Fibroblast of lung (primary cell): ENCODE measurements at regions not wholly inside any gene's neighbourhood (a gene's known extent, or its start where the extent isn't known, plus 50 kb on each side); places are given as distances from the start of the nearest gene placed in this dataset.

Experiments used
- DNase-seq, 2 donors: peaks; one replicate each; pipeline versions ENCODE4 v3.0.0 to v3.0.0-alpha.2; 2010; ENCODE audit warnings: low read depth in 2 of 2
- H2AFZ ChIP-seq: 2 replicates; pipeline ENCODE4 v1.5.1; 2012; ENCODE audit warnings: low read length, control low read depth, inconsistent platforms
- H3K27ac ChIP-seq: 2 replicates; pipeline ENCODE4 v1.5.1; 2011; ENCODE audit warnings: low read length, control low read depth; ENCODE audit not compliant: insufficient read depth
- H3K27me3 ChIP-seq: 2 replicates; pipeline ENCODE4 v1.5.1; 2011; ENCODE audit warnings: mild to moderate bottlenecking, low read length; ENCODE audit not compliant: control insufficient read depth, insufficient read depth
- H3K36me3 ChIP-seq: 2 replicates; pipeline ENCODE4 v1.5.1; 2011; ENCODE audit warnings: low read length; ENCODE audit not compliant: control insufficient read depth, insufficient read depth
- H3K4me1 ChIP-seq: 2 replicates; pipeline ENCODE4 v1.5.1; 2011; ENCODE audit warnings: low read length; ENCODE audit not compliant: control insufficient read depth, insufficient read depth; ENCODE audit errors: extremely low read depth
- H3K4me2 ChIP-seq: 2 replicates; pipeline ENCODE4 v1.5.1; 2011; ENCODE audit warnings: low read length, control low read depth; ENCODE audit not compliant: insufficient read depth; ENCODE audit errors: extremely low read depth
- H3K4me3 ChIP-seq, 4 experiments: fragments of 200-600 bp in 1 of 4; sonication (generic) in 1 of 4; replicated peaks in 1 of 4; 2 replicates each; pipeline ENCODE4 v1.5.1; 2011 to 2016; ENCODE audit warnings: low read length in 4 of 4, low read depth in 3 of 4, mild to moderate bottlenecking in 3 of 4, control low read depth in 2 of 4, inconsistent platforms in 1 of 4, mixed read lengths in 1 of 4; ENCODE audit not compliant: insufficient read depth in 1 of 4; ENCODE audit errors: control extremely low read depth in 1 of 4
- H3K79me2 ChIP-seq: 2 replicates; pipeline ENCODE4 v1.5.1; 2012; ENCODE audit warnings: mild to moderate bottlenecking, low read length, inconsistent platforms; ENCODE audit not compliant: control insufficient read depth, insufficient read depth
- H3K9ac ChIP-seq: 2 replicates; pipeline ENCODE4 v1.5.1; 2011; ENCODE audit warnings: mild to moderate bottlenecking, low read length, control low read depth; ENCODE audit not compliant: insufficient read depth
- H3K9me3 ChIP-seq: 2 replicates; pipeline ENCODE4 v1.5.1; 2012; ENCODE audit warnings: low read depth, low read length; ENCODE audit not compliant: control insufficient read depth, insufficient read depth
- H4K20me1 ChIP-seq: 2 replicates; pipeline ENCODE4 v1.5.1; 2011; ENCODE audit warnings: low read length; ENCODE audit not compliant: control insufficient read depth, insufficient read depth; ENCODE audit errors: extremely low read depth
- EZH2 ChIP-seq: IDR thresholded peaks from 2 replicates; pipeline ENCODE4 v1.5.1; 2012; ENCODE audit warnings: low read length, control low read depth, mild to moderate bottlenecking; ENCODE audit errors: missing control alignments
- TF ChIP-seq, protein P1 (sequence below), 2 donors: IDR thresholded peaks in 1 of 2; conservative IDR thresholded peaks in 1 of 2; 1 replicate in 1 of 2; 2 replicates in 1 of 2; pipeline ENCODE4 v1.5.1; 2011 to 2012; ENCODE audit warnings: low read length in 2 of 2, control low read depth in 1 of 2, inconsistent platforms in 1 of 2, low read depth in 1 of 2, mild to moderate bottlenecking in 1 of 2

DNA sequence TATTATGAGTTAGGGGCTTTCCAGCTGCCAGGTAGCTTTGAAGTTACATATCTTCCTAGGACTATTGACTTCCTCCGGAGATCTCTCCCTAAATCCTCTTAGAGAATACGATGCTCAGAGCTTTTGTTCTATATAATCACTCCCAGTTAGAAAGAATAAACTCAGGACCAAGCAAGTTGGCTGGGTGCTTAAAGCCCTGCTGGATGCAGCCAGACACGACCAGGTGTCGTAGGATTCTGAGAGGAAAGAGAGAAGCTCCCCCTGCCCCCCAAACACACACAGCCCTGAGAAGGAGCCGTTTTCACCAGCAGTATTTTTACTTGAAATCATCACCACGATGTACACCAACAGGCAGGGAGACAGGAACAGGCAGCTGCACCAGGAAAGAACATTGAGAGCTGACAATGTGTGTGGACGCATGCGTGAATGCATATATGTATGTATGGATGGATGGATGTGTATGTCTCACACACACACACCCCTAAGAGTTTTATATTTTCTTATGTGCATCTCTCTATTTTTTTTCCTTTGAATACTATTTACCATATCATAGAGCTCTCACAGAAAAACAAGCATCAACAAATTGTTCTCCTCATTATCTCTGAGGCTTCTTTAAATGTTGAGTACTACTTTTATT lies 382.6 kb downstream of the EPHA4 start:
- H3K9ac ChIP-seq = no peak overlapping the region
- H3K27me3 ChIP-seq = no peaks in the 10 kb centered on the region
- no peak for TF ChIP-seq EZH2
- TF ChIP-seq, protein P1, sequence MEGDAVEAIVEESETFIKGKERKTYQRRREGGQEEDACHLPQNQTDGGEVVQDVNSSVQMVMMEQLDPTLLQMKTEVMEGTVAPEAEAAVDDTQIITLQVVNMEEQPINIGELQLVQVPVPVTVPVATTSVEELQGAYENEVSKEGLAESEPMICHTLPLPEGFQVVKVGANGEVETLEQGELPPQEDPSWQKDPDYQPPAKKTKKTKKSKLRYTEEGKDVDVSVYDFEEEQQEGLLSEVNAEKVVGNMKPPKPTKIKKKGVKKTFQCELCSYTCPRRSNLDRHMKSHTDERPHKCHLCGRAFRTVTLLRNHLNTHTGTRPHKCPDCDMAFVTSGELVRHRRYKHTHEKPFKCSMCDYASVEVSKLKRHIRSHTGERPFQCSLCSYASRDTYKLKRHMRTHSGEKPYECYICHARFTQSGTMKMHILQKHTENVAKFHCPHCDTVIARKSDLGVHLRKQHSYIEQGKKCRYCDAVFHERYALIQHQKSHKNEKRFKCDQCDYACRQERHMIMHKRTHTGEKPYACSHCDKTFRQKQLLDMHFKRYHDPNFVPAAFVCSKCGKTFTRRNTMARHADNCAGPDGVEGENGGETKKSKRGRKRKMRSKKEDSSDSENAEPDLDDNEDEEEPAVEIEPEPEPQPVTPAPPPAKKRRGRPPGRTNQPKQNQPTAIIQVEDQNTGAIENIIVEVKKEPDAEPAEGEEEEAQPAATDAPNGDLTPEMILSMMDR (conservative IDR thresholded peaks at IDR 0.05 in 1 of 2, IDR thresholded peaks at IDR 0.05 in 1 of 2; ENCODE audit: low read depth in 1 of 2, low read length in 2 of 2) = no peak
- H4K20me1 ChIP-seq = no peaks in the 10 kb centered on the region
- no peak overlapping the region for H2AFZ ChIP-seq
- DNase-seq = no peak
- no peaks in the 10 kb centered on the region for H3K9me3 ChIP-seq
- H3K4me2 ChIP-seq = no peak overlapping the region
- no peaks in the 10 kb centered on the region for H3K36me3 ChIP-seq
- no peak overlapping the region for H3K27ac ChIP-seq
- no peaks in the 10 kb centered on the region for H3K4me1 ChIP-seq
- H3K4me3 ChIP-seq = no peak overlapping the region
- H3K79me2 ChIP-seq = no peaks in the 10 kb centered on the region

DNA sequence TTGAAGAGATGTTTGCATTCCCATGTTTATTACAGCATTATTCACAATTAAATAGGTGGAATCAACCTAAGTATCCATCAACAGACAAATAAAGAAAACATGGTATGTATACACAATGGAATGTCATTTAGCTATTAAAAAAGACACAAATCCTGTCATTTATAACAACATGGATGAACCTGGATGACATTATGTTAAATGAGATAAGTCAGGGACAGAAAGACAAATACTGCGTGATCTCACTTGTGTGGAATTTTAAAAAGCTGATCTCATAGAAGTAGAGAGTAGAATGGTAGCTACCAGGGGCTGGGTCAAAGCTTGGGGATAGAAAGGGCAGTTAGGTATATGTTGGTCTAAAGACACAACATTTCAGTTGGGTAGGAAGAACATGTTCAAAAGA lies 376.3 kb downstream of the EPHA4 start:
- Histone ChIP-seq H3K9me3 (no peaks in the 10 kb centered on the region), H3K9ac (no peak overlapping the region), H3K27me3 (no peaks in the 10 kb centered on the region), H3K79me2 (no peaks in the 10 kb centered on the region), H3K4me2 (no peak overlapping the region), H2AFZ (no peak overlapping the region), H3K27ac (no peak overlapping the region), H3K4me1 (no peaks in the 10 kb centered on the region), H3K4me3 (no peak overlapping the region), H4K20me1 (no peaks in the 10 kb centered on the region), H3K36me3 (no peaks in the 10 kb centered on the region)
- DNase-seq = no peak
- TF ChIP-seq, protein P1 (conservative IDR thresholded peaks at IDR 0.05 in 1 of 2, IDR thresholded peaks at IDR 0.05 in 1 of 2; ENCODE audit: low read depth in 1 of 2, low read length in 2 of 2) = no peak
- no peak for TF ChIP-seq EZH2

DNA sequence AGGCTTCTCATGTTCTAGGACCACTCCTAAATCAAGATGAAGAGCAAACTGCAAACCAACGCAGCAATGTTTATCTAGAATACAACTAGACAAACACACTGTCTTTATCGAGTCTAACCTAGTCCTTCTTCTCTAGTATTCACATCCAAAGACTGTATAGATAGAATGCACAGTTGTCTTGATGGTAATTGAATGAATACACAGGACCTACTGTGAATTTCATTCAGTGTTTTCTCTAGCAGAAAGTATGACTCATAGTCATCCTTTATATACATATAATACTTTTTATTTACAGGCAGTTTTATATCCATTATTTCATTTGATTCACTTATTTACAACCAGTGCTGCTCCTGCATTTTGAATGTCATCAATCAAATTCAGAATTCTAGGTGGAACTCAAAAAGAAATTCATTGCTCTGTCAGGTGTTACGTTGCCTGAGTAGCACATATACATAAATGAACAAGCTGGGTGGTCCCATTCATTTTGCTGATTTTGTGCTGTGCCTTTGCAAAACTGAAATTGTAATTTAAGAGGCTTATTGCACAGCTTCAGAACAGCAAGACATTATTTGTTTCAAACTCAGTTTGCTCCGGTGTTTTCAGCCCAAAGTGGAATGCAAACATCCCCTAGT lies 374.8 kb downstream of the EPHA4 start:
- Histone ChIP-seq H3K79me2 (no peaks in the 10 kb centered on the region), H3K27ac (no peak overlapping the region), H3K4me2 (no peak overlapping the region), H3K36me3 (no peaks in the 10 kb centered on the region), H4K20me1 (no peaks in the 10 kb centered on the region), H3K9ac (no peak overlapping the region), H3K9me3 (no peaks in the 10 kb centered on the region), H3K4me1 (no peaks in the 10 kb centered on the region), H2AFZ (no peak overlapping the region), H3K4me3 (no peak overlapping the region), H3K27me3 (no peaks in the 10 kb centered on the region)
- TF ChIP-seq, protein P1 (conservative IDR thresholded peaks at IDR 0.05 in 1 of 2, IDR thresholded peaks at IDR 0.05 in 1 of 2; ENCODE audit: low read depth in 1 of 2, low read length in 2 of 2) = no peak
- no peak for TF ChIP-seq EZH2
- DNase-seq = no peak
